Stimulated activated effector memory CD8-positive, alpha-beta T cell treated with anti-CD3 and anti-CD28 coated beads, Interleukin-12 subunit alpha, Interleukin-12 subunit beta, amount 100 ng/mL, for 72 hours (primary cell): ENCODE measurements at regions not wholly inside any gene's neighbourhood (a gene's known extent, or its start where the extent isn't known, plus 50 kb on each side); places are given as distances from the start of the nearest gene placed in this dataset.

Experiments
- ATAC-seq: fragments of 150-1000 bp; cut with Tn5 transposase; 2 replicates; pipeline ENCODE4 v1.10.0; 2021
- DNase-seq, 2 donors: peaks; one replicate each; pipeline ENCODE4 v3.0.0; 2021 to 2022; ENCODE audit warnings: low spot score in 2 of 2
- H3K27ac Mint-ChIP-seq: one replicate; pipeline ENCODE4 v1.8.0; 2022; ENCODE audit warnings: mild to moderate bottlenecking, mixed read lengths
- H3K36me3 Mint-ChIP-seq: one replicate; pipeline ENCODE4 v1.8.0; 2022; ENCODE audit warnings: mild to moderate bottlenecking, mixed read lengths
- H3K4me1 Mint-ChIP-seq: one replicate; pipeline ENCODE4 v1.8.0; 2022; ENCODE audit warnings: mixed read lengths
- H3K4me3 Mint-ChIP-seq: one replicate; pipeline ENCODE4 v1.8.0; 2022; ENCODE audit warnings: mild to moderate bottlenecking, mixed read lengths
- H3K9me3 Mint-ChIP-seq: one replicate; pipeline ENCODE4 v1.8.0; 2022; ENCODE audit warnings: mixed read lengths

- Mint-ChIP-seq H3K9me3 (no peaks in the 10 kb centered on the region), H3K27ac (no peak overlapping the region), H3K4me1 (no peaks in the 10 kb centered on the region), H3K4me3 (no peak overlapping the region), H3K36me3 (no peaks in the 10 kb centered on the region)
- no peak for ATAC-seq
- no peak for DNase-seq
Measured at GRCh38 chr18:78542204-78542603, 437.4 kb upstream of the SALL3 start.

GRCh38 chr18:78543201-78543725 lies 436.4 kb upstream of the SALL3 start:
- H3K4me1 Mint-ChIP-seq, result no peaks in the 10 kb centered on the region
- no peak overlapping the region for H3K4me3 Mint-ChIP-seq
- DNase-seq (no peak), ATAC-seq (no peak)
- H3K27ac Mint-ChIP-seq, result no peak overlapping the region
- H3K36me3 Mint-ChIP-seq, result no peaks in the 10 kb centered on the region
- H3K9me3 Mint-ChIP-seq, result no peaks in the 10 kb centered on the region

DNA sequence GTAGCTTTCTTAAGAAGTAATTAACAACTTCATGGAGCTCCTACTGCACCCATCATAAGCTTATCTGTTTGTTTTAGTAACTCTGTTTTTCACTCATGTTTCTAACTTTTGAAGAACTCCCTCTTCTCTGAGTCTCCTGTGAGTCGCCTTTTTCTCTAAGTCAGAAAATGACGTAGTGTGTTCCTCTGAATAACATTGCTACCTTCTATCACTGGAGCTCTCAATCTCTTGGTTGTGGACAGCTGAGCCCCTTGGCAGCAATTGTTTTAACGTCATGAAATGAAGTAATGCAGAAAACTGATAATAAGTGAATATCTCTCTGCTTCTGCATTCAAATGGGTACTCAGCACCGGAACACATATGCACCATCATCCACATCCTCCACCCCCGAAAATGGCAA lies 433.3 kb upstream of the SALL3 start:
- Mint-ChIP-seq H3K4me1 (no peaks in the 10 kb centered on the region), H3K36me3 (no peaks in the 10 kb centered on the region), H3K9me3 (peaks cover 5% of the 10 kb centered on the region), H3K27ac (no peak overlapping the region), H3K4me3 (no peak overlapping the region)
- DNase-seq (no peak), ATAC-seq (no peak)

DNA sequence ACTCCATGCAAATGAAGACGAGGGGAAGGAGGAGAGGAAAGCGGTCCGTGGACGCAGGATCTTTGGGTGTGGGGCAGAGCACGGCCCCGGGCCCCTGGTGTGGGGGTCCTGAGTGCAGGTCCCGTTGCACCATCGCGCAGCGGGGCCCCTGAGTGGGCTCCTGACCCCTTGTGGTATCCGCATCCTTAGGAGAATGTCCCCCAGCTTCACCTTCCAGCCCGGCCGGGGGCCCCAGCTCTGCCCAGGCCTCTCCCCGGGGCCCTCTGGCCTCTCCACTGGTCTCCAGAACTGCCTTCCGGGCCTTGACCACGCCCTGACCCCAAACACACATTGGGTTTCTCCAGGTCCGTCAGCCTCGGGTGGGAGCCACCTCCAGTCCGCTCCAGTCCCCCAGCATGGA lies 431.8 kb upstream of the SALL3 start:
- Mint-ChIP-seq H3K4me1 (no peaks in the 10 kb centered on the region), H3K27ac (no peak overlapping the region), H3K36me3 (no peaks in the 10 kb centered on the region), H3K4me3 (no peak overlapping the region), H3K9me3 (peaks cover 5% of the 10 kb centered on the region)
- DNase-seq (no peak), ATAC-seq (no peak)

- no peak for ATAC-seq
- H3K27ac Mint-ChIP-seq, result no peak overlapping the region
- DNase-seq, result no peak
- H3K4me1 Mint-ChIP-seq, result no peaks in the 10 kb centered on the region
- H3K36me3 Mint-ChIP-seq, result no peaks in the 10 kb centered on the region
- peaks cover 5% of the 10 kb centered on the region for H3K9me3 Mint-ChIP-seq
- no peak overlapping the region for H3K4me3 Mint-ChIP-seq
Measured at GRCh38 chr18:78548261-78549058, 431.2 kb upstream of the SALL3 start.

DNA sequence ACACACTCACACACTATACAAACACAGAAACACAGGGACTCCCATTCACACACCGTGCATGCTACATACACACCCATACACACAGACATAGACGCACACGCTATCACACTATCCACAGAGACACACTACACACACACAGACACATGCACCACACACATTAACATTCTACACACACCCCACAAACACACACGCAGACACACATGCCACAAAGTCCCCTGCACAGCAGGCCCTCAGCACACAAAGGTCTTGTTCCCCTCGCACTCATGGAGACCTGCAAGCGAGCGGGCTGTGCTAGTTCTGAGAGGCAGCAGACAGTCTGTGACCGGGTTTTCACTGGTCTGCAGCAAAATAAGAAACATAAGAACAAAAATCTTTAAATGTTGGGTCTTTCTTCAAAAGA lies 429.6 kb upstream of the SALL3 start:
- Mint-ChIP-seq H3K4me3 (no peak overlapping the region), H3K36me3 (no peaks in the 10 kb centered on the region), H3K27ac (no peak overlapping the region), H3K9me3 (peaks cover 14% of the 10 kb centered on the region), H3K4me1 (no peaks in the 10 kb centered on the region)
- ATAC-seq (no peak), DNase-seq (no peak)

DNA sequence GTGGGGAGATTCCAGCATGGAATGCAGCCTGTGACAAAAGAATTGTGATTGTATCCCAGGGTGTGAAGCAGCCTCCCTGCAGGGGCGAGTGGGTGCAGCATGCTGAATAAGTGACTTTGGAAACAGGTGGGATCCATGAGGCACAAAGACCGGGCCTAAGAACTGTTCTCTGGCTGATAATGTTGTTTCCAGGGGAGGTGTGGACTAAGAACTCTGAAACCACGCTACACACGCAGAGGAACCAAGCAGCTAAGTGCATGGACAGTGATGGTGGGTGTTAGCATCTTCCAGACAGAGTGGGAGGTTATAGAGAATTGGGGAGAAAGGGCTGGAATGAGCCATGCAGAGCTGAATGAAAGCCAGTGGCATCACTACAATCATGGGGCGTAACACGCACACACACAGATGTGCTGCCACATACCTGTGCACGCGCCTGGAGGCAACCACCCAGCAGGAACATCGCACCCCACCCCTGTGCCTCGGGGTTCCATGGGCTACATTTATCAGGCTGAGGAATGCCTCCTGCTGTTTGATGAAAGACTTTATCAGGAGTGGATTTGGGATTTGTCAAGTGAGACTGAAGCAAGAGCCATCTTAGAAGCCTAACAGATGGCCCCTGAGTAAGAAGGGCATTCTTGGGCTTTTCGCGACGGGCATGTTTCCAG lies 424.5 kb upstream of the SALL3 start:
- Mint-ChIP-seq H3K9me3 (peaks cover 22% of the 10 kb centered on the region), H3K4me3 (no peak overlapping the region), H3K27ac (no peak overlapping the region), H3K4me1 (no peaks in the 10 kb centered on the region), H3K36me3 (no peaks in the 10 kb centered on the region)
- DNase-seq, result no peak
- peak; percentile 42 for ATAC-seq

- Mint-ChIP-seq H3K9me3 (peaks cover 26% of the 10 kb centered on the region), H3K4me1 (no peaks in the 10 kb centered on the region), H3K27ac (no peak overlapping the region), H3K36me3 (no peaks in the 10 kb centered on the region), H3K4me3 (no peak overlapping the region)
- DNase-seq (no peak), ATAC-seq (no peak)
Measured at GRCh38 chr18:78557371-78557770, 422.2 kb upstream of the SALL3 start.

DNA sequence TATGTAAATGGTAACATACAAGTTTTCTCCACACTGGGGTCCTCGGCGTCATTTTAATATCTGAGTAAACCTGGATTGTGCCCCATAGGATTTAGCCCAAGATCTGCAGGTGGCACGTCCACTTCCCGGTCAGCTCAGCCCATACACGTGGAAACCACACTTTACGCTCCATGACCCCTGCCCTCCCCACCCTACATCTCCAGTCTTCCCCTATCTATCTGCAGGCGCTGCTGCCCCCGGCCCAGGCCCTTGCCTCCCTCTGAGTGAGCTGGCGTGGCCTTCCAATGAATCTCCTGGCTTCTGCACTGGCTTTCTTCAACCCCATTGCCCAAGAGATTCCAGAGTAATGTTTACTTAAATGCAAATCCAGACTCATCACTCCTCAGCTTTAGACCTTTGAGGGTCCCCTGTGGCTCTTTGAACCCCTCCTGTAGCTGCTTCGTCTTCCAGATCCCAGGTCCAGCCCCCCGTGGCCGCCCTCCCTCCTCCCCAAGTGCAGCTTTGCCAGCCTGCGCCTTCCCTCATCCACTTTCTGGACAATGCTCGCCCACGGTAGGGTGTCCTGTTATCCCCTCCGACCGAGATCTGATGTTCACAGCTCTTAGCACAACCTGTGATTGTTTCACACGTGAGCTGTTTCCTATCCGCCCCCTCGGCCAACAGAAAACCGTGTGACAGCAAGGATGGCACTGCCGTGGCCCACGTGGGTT lies 421.4 kb upstream of the SALL3 start:
- Mint-ChIP-seq H3K9me3 (peaks cover 26% of the 10 kb centered on the region), H3K4me3 (no peak overlapping the region), H3K4me1 (no peaks in the 10 kb centered on the region), H3K36me3 (no peaks in the 10 kb centered on the region), H3K27ac (no peak overlapping the region)
- ATAC-seq, result no peak
- no peak for DNase-seq

GRCh38 chr18:78558948-78559347 lies 420.7 kb upstream of the SALL3 start:
- H3K27ac Mint-ChIP-seq, result no peak overlapping the region
- no peaks in the 10 kb centered on the region for H3K36me3 Mint-ChIP-seq
- no peak overlapping the region for H3K4me3 Mint-ChIP-seq
- no peaks in the 10 kb centered on the region for H3K4me1 Mint-ChIP-seq
- H3K9me3 Mint-ChIP-seq, result peaks cover 25% of the 10 kb centered on the region
- ATAC-seq, result no peak
- DNase-seq, result no peak

DNA sequence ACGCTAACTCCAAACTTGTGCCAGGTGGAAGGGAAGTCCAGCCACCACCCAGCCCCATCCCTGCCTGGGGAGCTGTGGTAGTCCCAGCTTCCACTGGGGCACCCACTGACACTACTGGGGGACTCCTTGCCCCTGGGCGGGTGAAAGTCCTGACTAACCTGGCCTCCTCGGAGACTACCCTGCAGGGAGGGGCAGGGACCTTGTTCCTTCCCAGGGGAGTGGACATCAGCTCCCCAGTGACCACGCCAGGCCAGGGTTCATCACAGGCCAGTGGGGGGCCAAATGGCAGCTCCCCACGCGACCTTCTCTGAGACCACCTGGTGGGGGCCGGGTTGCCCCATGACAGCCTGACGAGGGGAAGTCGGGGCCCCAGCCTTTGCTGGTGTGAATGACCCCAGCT lies 420.0 kb upstream of the SALL3 start:
- Mint-ChIP-seq H3K27ac (no peak overlapping the region), H3K4me1 (no peaks in the 10 kb centered on the region), H3K4me3 (no peak overlapping the region), H3K36me3 (no peaks in the 10 kb centered on the region), H3K9me3 (peaks cover 20% of the 10 kb centered on the region)
- DNase-seq (no peak), ATAC-seq (no peak)

DNA sequence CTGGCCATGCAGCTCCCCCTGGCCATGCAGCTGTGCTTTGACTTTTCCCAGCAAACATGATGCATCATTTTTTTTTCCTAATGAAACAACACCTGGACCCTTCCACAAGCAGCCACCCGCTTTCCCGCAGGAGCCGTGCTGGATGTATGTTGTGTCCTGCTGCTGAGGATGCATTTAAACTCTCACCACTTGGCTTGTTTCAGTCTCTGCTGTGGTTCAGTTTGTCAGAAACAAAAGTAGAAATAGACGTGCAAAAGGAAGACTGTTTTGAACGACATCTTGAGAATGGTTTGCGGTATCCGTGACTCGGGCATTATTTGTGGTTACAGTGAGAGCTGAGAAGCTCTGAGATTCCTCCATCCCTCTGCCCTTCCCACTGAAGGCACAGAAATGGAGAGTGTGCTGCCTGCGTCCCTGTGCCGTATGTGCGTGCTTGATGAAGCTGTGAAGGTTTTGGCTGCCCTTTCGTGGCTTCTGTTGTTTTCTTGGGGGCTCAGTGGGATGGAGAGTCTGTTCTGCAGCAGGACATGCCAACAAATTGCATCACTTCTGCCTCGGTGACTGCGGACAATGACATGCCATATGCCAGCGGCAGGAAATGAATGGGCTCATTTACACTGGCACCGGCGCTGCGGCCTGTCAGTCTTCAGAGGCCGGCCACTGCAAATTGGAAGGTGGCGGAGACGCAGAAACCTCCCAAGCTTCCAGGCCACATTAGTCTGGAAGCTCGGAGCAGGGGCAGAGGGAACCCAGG lies 417.7 kb upstream of the SALL3 start:
- Mint-ChIP-seq H3K27ac (no peak overlapping the region), H3K4me1 (no peaks in the 10 kb centered on the region), H3K4me3 (no peak overlapping the region), H3K9me3 (peaks cover 10% of the 10 kb centered on the region), H3K36me3 (no peaks in the 10 kb centered on the region)
- ATAC-seq (no peak), DNase-seq (no peak)

DNA sequence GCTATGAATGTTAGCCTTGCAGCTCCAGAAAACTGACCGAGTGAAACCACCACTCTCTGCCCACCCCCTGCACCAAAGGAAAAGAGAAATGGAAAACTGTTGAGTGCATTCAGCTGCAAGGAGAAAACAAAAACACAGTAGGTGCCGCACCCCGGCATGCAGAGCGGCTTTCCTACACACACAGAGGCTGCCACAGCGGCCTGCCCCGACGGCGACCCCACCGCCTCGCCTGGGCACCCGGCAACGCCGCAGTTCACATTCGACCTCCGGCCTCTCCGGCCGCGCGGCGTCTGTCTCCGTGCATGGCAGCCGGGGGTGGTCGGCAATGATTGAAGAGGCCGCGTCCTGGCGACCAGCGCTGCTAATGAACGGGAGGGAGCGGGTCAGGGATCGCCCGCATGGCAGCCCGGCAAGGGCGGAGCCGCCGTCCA lies 417.1 kb upstream of the SALL3 start:
- H3K27ac Mint-ChIP-seq, result no peak overlapping the region
- DNase-seq (no peak), ATAC-seq (no peak)
- peaks cover 10% of the 10 kb centered on the region for H3K9me3 Mint-ChIP-seq
- no peaks in the 10 kb centered on the region for H3K4me1 Mint-ChIP-seq
- no peak overlapping the region for H3K4me3 Mint-ChIP-seq
- H3K36me3 Mint-ChIP-seq, result no peaks in the 10 kb centered on the region

GRCh38 chr18:78563110-78563509 lies 416.5 kb upstream of the SALL3 start:
- DNase-seq, result no peak

GRCh38 chr18:78564030-78564429 lies 415.6 kb upstream of the SALL3 start:
- Mint-ChIP-seq H3K36me3 (no peaks in the 10 kb centered on the region), H3K4me3 (no peak overlapping the region), H3K9me3 (peaks cover 14% of the 10 kb centered on the region), H3K27ac (no peak overlapping the region), H3K4me1 (no peaks in the 10 kb centered on the region)
- no peak for DNase-seq
- no peak for ATAC-seq

More at GRCh38 chr18:78563110-78563509, 416.5 kb upstream of the SALL3 start:
- Mint-ChIP-seq H3K4me1 (no peaks in the 10 kb centered on the region), H3K27ac (no peak overlapping the region), H3K4me3 (no peak overlapping the region), H3K9me3 (peaks cover 10% of the 10 kb centered on the region), H3K36me3 (no peaks in the 10 kb centered on the region)
- ATAC-seq, result no peak
